ENCODE measurements at regions not wholly inside any gene's neighbourhood (a gene's known extent, or its start where the extent isn't known, plus 50 kb on each side); places are given as distances from the start of the nearest gene placed in this dataset.

DNA sequence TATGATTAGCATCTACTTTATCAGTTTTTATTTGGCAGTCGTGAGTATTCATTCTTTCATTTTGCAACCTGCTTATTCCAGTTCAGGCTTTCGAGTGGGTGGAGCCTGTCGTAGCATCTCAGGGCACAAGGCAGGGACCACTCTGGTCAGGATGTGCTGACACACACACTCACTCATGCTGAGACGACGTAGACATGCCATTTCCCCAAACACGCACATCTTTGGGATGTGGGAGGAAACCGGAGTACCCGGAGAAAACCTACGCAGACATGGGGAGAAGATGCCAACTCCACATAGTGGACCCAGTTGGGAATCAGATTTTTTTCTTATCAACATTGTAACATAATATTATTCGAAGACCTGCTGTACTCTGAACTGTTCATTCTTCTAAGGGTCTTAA lies 756.5 kb upstream of the RBFOX1 start:
- Mint-ChIP-seq H3K9me3 (peaks cover 0 to 8% (median 4%) of the 10 kb centered on the region in 7 donors), H3K27me3 (peaks cover 4% of the 10 kb centered on the region), H3K36me3 (no peaks in the 10 kb centered on the region), H3K4me1 (no peaks in the 10 kb centered on the region), H3K27ac (no peak overlapping the region), H3K4me3 (no peak overlapping the region)
- Histone ChIP-seq H3K4me1 (ENCODE audit: control insufficient read depth, insufficient read depth, low read length, poor library complexity, severe bottlenecking) (no peaks in the 10 kb centered on the region), H3K27ac (ENCODE audit: insufficient read depth, low read length, poor library complexity, severe bottlenecking) (no peak overlapping the region), H3K27me3 (ENCODE audit: control insufficient read depth, insufficient read depth, low read length) (no peaks in the 10 kb centered on the region), H3K4me3 (ENCODE audit: low read depth, low read length) (no peak overlapping the region), H3K9me3 (ENCODE audit: control insufficient read depth in 2 of 2, low read length in 2 of 2) (peaks cover 0 to 3% of the 10 kb centered on the region in 2 experiments), H3K36me3 (ENCODE audit: control insufficient read depth, insufficient read depth, low read length) (no peaks in the 10 kb centered on the region)
- DNase-seq (no peak), ATAC-seq (ENCODE audit: low read depth in 2 of 2) (no peak)

DNA sequence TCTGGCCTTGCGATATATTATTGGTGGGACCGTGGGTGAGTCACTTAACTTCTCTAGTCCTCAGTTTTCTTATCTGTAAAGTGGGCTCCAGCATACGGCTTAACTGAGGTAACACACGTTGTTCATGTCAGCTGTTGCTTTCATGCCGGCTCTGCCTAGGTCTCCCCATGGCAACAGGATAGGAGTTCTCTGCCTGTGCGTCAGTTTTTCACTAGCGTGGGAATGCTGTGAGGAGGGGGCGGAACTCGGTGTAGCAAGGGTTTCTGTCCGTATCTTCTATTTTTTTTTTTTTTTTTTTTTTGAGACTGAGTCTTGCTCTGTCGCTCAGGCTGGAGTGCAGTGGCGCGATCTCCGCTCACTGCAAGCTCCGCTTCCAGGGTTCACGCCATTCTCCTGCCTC lies 758.5 kb upstream of the RBFOX1 start:
- no peak overlapping the region for H3K4me3 ChIP-seq (ENCODE audit: low read depth, low read length)
- no peaks in the 10 kb centered on the region for H3K4me1 ChIP-seq (ENCODE audit: control insufficient read depth, insufficient read depth, low read length, poor library complexity, severe bottlenecking)
- H3K27me3 ChIP-seq (ENCODE audit: control insufficient read depth, insufficient read depth, low read length), result no peaks in the 10 kb centered on the region
- no peak overlapping the region for H3K27ac ChIP-seq (ENCODE audit: insufficient read depth, low read length, poor library complexity, severe bottlenecking)
- peaks cover 4% of the 10 kb centered on the region for H3K27me3 Mint-ChIP-seq
- peaks cover 0 to 5% (median 2%) of the 10 kb centered on the region in 7 donors for H3K9me3 Mint-ChIP-seq
- ATAC-seq (ENCODE audit: low read depth in 2 of 2) (no peak), DNase-seq (no peak)
- no peaks in the 10 kb centered on the region for H3K36me3 Mint-ChIP-seq
- peaks cover 0 to 3% of the 10 kb centered on the region in 2 experiments for H3K9me3 ChIP-seq (ENCODE audit: control insufficient read depth in 2 of 2, low read length in 2 of 2)
- no peaks in the 10 kb centered on the region for H3K4me1 Mint-ChIP-seq
- no peaks in the 10 kb centered on the region for H3K36me3 ChIP-seq (ENCODE audit: control insufficient read depth, insufficient read depth, low read length)
- no peak overlapping the region for H3K4me3 Mint-ChIP-seq
- H3K27ac Mint-ChIP-seq, result no peak overlapping the region

DNA sequence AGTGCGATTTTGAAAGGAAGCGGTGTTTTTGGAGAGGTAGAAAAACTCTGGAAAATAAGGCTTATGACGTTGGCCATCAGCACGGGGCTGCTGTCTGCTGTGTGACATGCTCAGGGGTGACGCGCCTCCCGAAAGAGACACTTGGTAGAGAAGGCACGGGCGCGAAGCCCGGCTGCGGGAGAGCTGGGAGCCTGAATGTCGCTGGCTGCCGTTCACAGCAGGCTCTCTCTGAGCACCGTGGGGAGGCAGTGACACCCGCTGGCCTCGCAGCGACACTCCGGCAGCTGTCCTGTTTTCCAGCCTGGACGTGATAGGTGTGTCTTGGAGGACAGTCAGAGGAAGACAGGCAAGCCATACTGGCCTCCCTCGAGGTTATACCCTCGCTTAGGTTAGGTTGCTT lies 759.1 kb upstream of the RBFOX1 start:
- ATAC-seq (ENCODE audit: low read depth in 2 of 2), result no peak
- peaks cover 4% of the 10 kb centered on the region for H3K27me3 Mint-ChIP-seq
- Histone ChIP-seq H3K4me3 (ENCODE audit: low read depth, low read length) (no peak overlapping the region), H3K27ac (ENCODE audit: insufficient read depth, low read length, poor library complexity, severe bottlenecking) (no peak overlapping the region), H3K27me3 (ENCODE audit: control insufficient read depth, insufficient read depth, low read length) (no peaks in the 10 kb centered on the region), H3K4me1 (ENCODE audit: control insufficient read depth, insufficient read depth, low read length, poor library complexity, severe bottlenecking) (no peaks in the 10 kb centered on the region), H3K36me3 (ENCODE audit: control insufficient read depth, insufficient read depth, low read length) (no peaks in the 10 kb centered on the region), H3K9me3 (ENCODE audit: control insufficient read depth in 2 of 2, low read length in 2 of 2) (peaks cover 0 to 3% of the 10 kb centered on the region in 2 experiments)
- no peaks in the 10 kb centered on the region for H3K4me1 Mint-ChIP-seq
- peaks cover 0 to 5% (median 2%) of the 10 kb centered on the region in 7 donors for H3K9me3 Mint-ChIP-seq
- H3K36me3 Mint-ChIP-seq, result no peaks in the 10 kb centered on the region
- no peak for DNase-seq
- H3K27ac Mint-ChIP-seq, result no peak overlapping the region
- H3K4me3 Mint-ChIP-seq, result no peak overlapping the region

DNA sequence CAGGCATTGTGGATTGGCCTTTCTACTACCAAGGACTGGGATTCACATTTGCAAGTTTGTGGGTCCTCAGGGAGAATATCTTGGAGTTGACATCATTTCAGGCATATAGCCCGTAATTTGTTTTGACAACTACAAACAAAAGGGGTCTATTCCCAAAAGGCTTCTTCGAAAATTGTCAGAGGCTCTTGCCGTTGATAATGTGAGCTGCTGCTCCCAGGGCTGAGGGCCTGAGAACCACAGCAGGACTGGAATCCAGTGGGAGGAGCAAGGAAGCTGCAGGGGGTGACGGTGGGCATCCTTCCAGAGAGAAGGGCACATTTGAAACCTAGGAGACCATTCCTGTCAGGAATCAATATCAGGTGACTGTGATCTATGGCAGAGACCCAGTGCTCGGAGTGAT lies 761.6 kb upstream of the RBFOX1 start:
- Mint-ChIP-seq H3K4me3 (no peak overlapping the region), H3K4me1 (no peaks in the 10 kb centered on the region), H3K9me3 (peaks cover 0 to 5% (median 2%) of the 10 kb centered on the region in 7 donors), H3K27me3 (no peaks in the 10 kb centered on the region), H3K27ac (no peak overlapping the region), H3K36me3 (no peaks in the 10 kb centered on the region)
- ATAC-seq (ENCODE audit: low read depth in 2 of 2) (no peak), DNase-seq (no peak)
- no peaks in the 10 kb centered on the region for H3K27me3 ChIP-seq (ENCODE audit: control insufficient read depth, insufficient read depth, low read length)
- no peaks in the 10 kb centered on the region for H3K4me1 ChIP-seq (ENCODE audit: control insufficient read depth, insufficient read depth, low read length, poor library complexity, severe bottlenecking)
- no peak overlapping the region for H3K27ac ChIP-seq (ENCODE audit: insufficient read depth, low read length, poor library complexity, severe bottlenecking)
- no peaks in the 10 kb centered on the region for H3K36me3 ChIP-seq (ENCODE audit: control insufficient read depth, insufficient read depth, low read length)
- no peak overlapping the region for H3K4me3 ChIP-seq (ENCODE audit: low read depth, low read length)
- H3K9me3 ChIP-seq (ENCODE audit: control insufficient read depth in 2 of 2, low read length in 2 of 2), result peaks cover 2 to 7% of the 10 kb centered on the region in 2 experiments

DNA sequence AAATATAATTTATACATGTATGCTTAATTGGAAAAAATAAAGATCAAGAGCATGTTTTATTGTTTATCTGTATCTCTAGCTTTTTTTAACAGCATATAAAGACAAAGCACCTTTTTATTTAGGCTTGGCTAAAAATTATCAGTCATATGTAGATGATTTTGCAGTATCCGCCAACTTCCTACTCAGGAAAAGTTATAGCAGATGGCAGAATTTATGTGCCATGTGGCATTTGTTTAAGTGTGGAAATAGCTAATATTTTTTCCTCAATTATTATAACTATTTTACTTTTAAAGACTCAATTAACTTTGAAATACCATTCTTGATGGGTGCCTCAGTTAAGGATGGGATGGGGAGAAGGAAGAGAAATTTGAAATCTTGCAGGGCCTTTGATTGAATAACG lies 762.1 kb upstream of the RBFOX1 start:
- no peak overlapping the region for H3K27ac ChIP-seq (ENCODE audit: insufficient read depth, low read length, poor library complexity, severe bottlenecking)
- no peak for ATAC-seq (ENCODE audit: low read depth in 2 of 2)
- H3K4me3 ChIP-seq (ENCODE audit: low read depth, low read length), result no peak overlapping the region
- H3K9me3 Mint-ChIP-seq, result peaks cover 0 to 5% (median 2%) of the 10 kb centered on the region in 7 donors
- no peak for DNase-seq
- no peaks in the 10 kb centered on the region for H3K4me1 Mint-ChIP-seq
- H3K27me3 Mint-ChIP-seq, result no peaks in the 10 kb centered on the region
- H3K4me1 ChIP-seq (ENCODE audit: control insufficient read depth, insufficient read depth, low read length, poor library complexity, severe bottlenecking), result no peaks in the 10 kb centered on the region
- no peaks in the 10 kb centered on the region for H3K36me3 Mint-ChIP-seq
- H3K9me3 ChIP-seq (ENCODE audit: control insufficient read depth in 2 of 2, low read length in 2 of 2), result peaks cover 2 to 7% of the 10 kb centered on the region in 2 experiments
- no peak overlapping the region for H3K4me3 Mint-ChIP-seq
- no peak overlapping the region for H3K27ac Mint-ChIP-seq
- no peaks in the 10 kb centered on the region for H3K27me3 ChIP-seq (ENCODE audit: control insufficient read depth, insufficient read depth, low read length)
- H3K36me3 ChIP-seq (ENCODE audit: control insufficient read depth, insufficient read depth, low read length), result no peaks in the 10 kb centered on the region

DNA sequence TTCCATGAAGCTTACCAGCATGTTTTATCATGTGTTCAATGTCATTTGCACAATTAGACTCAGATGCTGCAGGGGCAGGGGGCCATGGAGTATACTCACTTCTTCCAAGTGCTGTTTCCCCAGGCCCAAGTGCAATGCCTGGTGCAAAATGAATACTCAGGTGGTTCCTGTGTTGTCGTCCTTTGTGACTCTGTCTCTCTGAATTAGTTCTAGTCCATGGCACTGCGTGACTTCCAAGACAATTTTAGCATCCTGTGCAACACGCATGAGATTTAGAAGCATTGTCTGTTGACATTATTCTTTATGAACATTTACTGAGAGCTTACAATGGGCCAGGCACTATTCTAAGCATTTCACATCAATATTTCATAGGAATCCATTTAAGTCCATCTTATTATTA lies 769.7 kb upstream of the RBFOX1 start:
- no peaks in the 10 kb centered on the region for H3K27me3 Mint-ChIP-seq
- H3K4me1 ChIP-seq (ENCODE audit: control insufficient read depth, insufficient read depth, low read length, poor library complexity, severe bottlenecking), result no peaks in the 10 kb centered on the region
- H3K36me3 Mint-ChIP-seq, result no peaks in the 10 kb centered on the region
- no peaks in the 10 kb centered on the region for H3K27me3 ChIP-seq (ENCODE audit: control insufficient read depth, insufficient read depth, low read length)
- no peak overlapping the region for H3K4me3 ChIP-seq (ENCODE audit: low read depth, low read length)
- H3K27ac ChIP-seq (ENCODE audit: insufficient read depth, low read length, poor library complexity, severe bottlenecking), result no peak overlapping the region
- H3K4me3 Mint-ChIP-seq, result no peak overlapping the region
- no peak for DNase-seq
- no peaks in the 10 kb centered on the region for H3K36me3 ChIP-seq (ENCODE audit: control insufficient read depth, insufficient read depth, low read length)
- peaks cover 2% of the 10 kb centered on the region in 2 experiments for H3K9me3 ChIP-seq (ENCODE audit: control insufficient read depth in 2 of 2, low read length in 2 of 2)
- no peak for ATAC-seq (ENCODE audit: low read depth in 2 of 2)
- no peaks in the 10 kb centered on the region for H3K4me1 Mint-ChIP-seq
- peaks cover 0 to 8% (median 5%) of the 10 kb centered on the region in 7 donors for H3K9me3 Mint-ChIP-seq
- H3K27ac Mint-ChIP-seq, result no peak overlapping the region

DNA sequence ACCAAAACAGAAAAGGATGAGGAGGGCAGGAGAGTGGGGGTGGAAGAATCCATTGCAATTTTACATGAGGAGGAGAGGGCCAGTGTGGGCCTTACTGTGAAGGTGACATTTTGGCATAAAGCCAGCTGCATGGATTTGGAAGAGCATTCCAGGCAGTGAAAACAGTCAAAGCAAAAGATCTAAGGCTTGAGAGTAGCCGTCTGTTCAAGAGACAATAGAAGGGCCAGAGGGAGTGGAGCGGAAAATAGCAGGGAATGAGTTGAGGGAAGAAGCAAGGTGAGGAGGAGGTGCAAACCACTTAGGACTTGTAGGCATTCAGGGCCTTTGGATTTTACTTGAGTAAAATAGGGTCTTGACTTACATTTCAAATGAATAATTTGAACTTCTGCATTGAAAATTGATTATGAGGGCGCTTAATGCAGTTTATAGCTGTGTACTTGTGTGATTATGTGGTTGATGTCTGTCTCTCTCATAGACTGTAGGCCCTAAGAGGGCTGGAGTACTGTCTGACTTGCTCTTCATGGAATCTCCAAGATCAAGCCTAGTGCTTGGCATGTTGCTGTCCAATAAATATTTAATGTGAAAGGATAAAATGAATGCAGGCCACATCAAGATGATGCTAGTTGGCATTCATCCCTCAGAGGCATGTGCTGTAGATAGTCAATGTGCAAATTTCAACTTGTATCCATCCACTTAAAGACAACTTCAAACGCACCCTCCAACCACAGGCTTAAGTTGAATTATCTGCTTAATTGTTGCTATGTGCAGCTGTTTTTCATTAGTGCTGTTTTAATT lies 772.1 kb upstream of the RBFOX1 start:
- no peaks in the 10 kb centered on the region for H3K36me3 ChIP-seq (ENCODE audit: control insufficient read depth, insufficient read depth, low read length)
- Mint-ChIP-seq H3K36me3 (no peaks in the 10 kb centered on the region), H3K4me1 (no peaks in the 10 kb centered on the region), H3K27me3 (no peaks in the 10 kb centered on the region), H3K27ac (no peak overlapping the region), H3K4me3 (no peak overlapping the region), H3K9me3 (peaks cover 3 to 10% (median 5%) of the 10 kb centered on the region in 7 donors)
- no peak for DNase-seq
- no peaks in the 10 kb centered on the region for H3K9me3 ChIP-seq (ENCODE audit: control insufficient read depth in 2 of 2, low read length in 2 of 2)
- no peak for ATAC-seq (ENCODE audit: low read depth in 2 of 2)
- H3K27ac ChIP-seq (ENCODE audit: insufficient read depth, low read length, poor library complexity, severe bottlenecking), result no peak overlapping the region
- no peak overlapping the region for H3K4me3 ChIP-seq (ENCODE audit: low read depth, low read length)
- H3K4me1 ChIP-seq (ENCODE audit: control insufficient read depth, insufficient read depth, low read length, poor library complexity, severe bottlenecking), result no peaks in the 10 kb centered on the region
- no peaks in the 10 kb centered on the region for H3K27me3 ChIP-seq (ENCODE audit: control insufficient read depth, insufficient read depth, low read length)

DNA sequence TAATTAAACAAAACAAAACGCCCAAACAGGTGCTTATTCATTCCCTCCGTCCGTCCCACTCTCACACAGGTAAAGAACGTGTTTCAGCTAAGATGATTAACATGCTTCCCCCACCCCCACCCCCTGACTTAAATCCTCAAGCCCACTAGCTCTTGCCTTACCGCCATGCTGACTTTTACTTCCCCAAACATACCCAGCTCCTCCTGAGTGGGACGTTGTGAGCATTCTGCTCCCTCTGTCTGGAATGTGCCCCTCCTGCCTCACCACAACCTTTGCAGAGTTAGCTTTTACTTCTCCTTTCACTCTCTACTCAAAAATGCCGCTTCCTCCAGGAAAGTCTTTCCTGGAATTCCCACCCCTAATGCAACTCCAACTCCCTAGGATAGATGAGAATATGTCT lies 774.0 kb upstream of the RBFOX1 start:
- no peak overlapping the region for H3K4me3 ChIP-seq (ENCODE audit: low read depth, low read length)
- no peak for ATAC-seq (ENCODE audit: low read depth in 2 of 2)
- Mint-ChIP-seq H3K36me3 (no peaks in the 10 kb centered on the region), H3K27ac (no peak overlapping the region), H3K4me1 (no peaks in the 10 kb centered on the region), H3K27me3 (no peaks in the 10 kb centered on the region), H3K9me3 (peaks cover 0 to 16% (median 5%) of the 10 kb centered on the region in 7 donors), H3K4me3 (peak overlapping the region in 1 of 4 donors; percentile 30)
- no peak for DNase-seq
- H3K27me3 ChIP-seq (ENCODE audit: control insufficient read depth, insufficient read depth, low read length), result no peaks in the 10 kb centered on the region
- H3K4me1 ChIP-seq (ENCODE audit: control insufficient read depth, insufficient read depth, low read length, poor library complexity, severe bottlenecking), result no peaks in the 10 kb centered on the region
- no peak overlapping the region for H3K27ac ChIP-seq (ENCODE audit: insufficient read depth, low read length, poor library complexity, severe bottlenecking)
- H3K9me3 ChIP-seq (ENCODE audit: control insufficient read depth in 2 of 2, low read length in 2 of 2), result no peaks in the 10 kb centered on the region
- no peaks in the 10 kb centered on the region for H3K36me3 ChIP-seq (ENCODE audit: control insufficient read depth, insufficient read depth, low read length)
